ENCODE measurements at regions not wholly inside any gene's neighbourhood (a gene's known extent, or its start where the extent isn't known, plus 50 kb on each side); places are given as distances from the start of the nearest gene placed in this dataset.

DNA sequence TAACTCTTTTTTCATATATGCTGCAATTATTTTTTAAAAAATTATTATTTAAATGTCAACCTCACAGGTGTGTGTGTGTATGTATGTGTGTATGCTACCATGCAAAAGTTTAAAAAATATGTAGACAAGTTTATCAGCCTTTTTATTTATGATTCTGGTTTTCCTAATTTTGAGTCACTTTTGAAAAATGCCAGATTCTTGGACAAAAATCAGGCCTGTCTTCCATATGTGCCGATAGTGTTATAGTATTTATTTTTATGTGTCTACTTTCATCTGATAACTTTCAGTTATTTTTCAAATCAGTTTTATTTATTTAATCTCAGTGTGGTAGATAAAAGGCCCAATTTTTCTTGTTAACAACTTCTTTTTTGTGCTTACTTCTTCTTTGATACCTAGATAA lies 176.2 kb downstream of the RDH14 start:
- ChIA-PET POLR2A (no interaction called here), CTCF (interaction anchor here (1.0 to 1.1 kb wide), 2 partner anchors 10 to 16 kb away, joined by 3 read pairs; no protein-coding TSS in a partner anchor)
- H3K9me3 ChIP-seq (ENCODE audit: control extremely low read depth in 1 of 3, control insufficient read depth in 2 of 3, insufficient read depth in 1 of 3, low read length in 2 of 3), result no peaks in the 10 kb centered on the region
- peaks cover 13% of the 10 kb centered on the region for H3K27me3 Mint-ChIP-seq
- H3K4me3 Mint-ChIP-seq, result no peak overlapping the region
- TF ChIP-seq CTCF (IDR thresholded peaks at IDR 0.05) (no peak), EZH2 (IDR thresholded peaks at IDR 0.05; ENCODE audit: borderline replicate concordance, insufficient read depth, low read depth, low read length, poor library complexity, severe bottlenecking) (no peak)
- whole genome bisulfite sequencing (ENCODE audit: insufficient coverage), result no CpG with 5 or more reads among the region's 1 CpG
- no peak for DNase-seq
- H3K27me3 ChIP-seq (replicated peaks in 1 of 4; ENCODE audit: control extremely low read depth in 1 of 4, control insufficient read depth in 3 of 4, insufficient read depth in 4 of 4, low read length in 3 of 4), result peaks cover 0 to 3% (median 0%) of the 10 kb centered on the region in 4 experiments
- intact Hi-C loops (cut with micrococcal nuclease), result no loop called here
- H3K9ac ChIP-seq (ENCODE audit: low read length), result no peak overlapping the region
- H2AFZ ChIP-seq (ENCODE audit: insufficient read depth, low read depth, low read length, poor library complexity, severe bottlenecking), result no peak overlapping the region
- H3K4me1 ChIP-seq (ENCODE audit: control insufficient read depth in 2 of 2, insufficient read depth in 2 of 2, low read length in 2 of 2), result peaks cover 0 to 4% of the 10 kb centered on the region in 2 donors
- no peak for ATAC-seq (ENCODE audit: low read depth)
- H3K4me3 ChIP-seq (ENCODE audit: control extremely low read depth in 1 of 5, extremely low read depth in 1 of 5, insufficient read depth in 1 of 5, low read depth in 2 of 5, low read length in 4 of 5), result no peak overlapping the region
- no peaks in the 10 kb centered on the region for H3K36me3 ChIP-seq (replicated peaks in 1 of 2; ENCODE audit: control extremely low read depth in 1 of 2, control insufficient read depth in 1 of 2, extremely low read depth in 1 of 2, insufficient read depth in 2 of 2, low read length in 1 of 2)
- no peaks in the 10 kb centered on the region for H3K9me3 Mint-ChIP-seq (ENCODE audit: insufficient read depth)
- H4K20me1 ChIP-seq (ENCODE audit: control insufficient read depth, insufficient read depth, low read length, poor library complexity, severe bottlenecking), result no peaks in the 10 kb centered on the region
- H3K79me2 ChIP-seq (ENCODE audit: control insufficient read depth, insufficient read depth, low read length), result no peaks in the 10 kb centered on the region
- peaks cover 2% of the 10 kb centered on the region for H3K4me1 Mint-ChIP-seq
- H3K27ac ChIP-seq (ENCODE audit: low read length in 2 of 2), result no peak overlapping the region
- H3K27ac Mint-ChIP-seq, result no peak overlapping the region
- no peak overlapping the region for H3K4me2 ChIP-seq (replicated peaks; ENCODE audit: low read depth, low read length, poor library complexity, severe bottlenecking)

DNA sequence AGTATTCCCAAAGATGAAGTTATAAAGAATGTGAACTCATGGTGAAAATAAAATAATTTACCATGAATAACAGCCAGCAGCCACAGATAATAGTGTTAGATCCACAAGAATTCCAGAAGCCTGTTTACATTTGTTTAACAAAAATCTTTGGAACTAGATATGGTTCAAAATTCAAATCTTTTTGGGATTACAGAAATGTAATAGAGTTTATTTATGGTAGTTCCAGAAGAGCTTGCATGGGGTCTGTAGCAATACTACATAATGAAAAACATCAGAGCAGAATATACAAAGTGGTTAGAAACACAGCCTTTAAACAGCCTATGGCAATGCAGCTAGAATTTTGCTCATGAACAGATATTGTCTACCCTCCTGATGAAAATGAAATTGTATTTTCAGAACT lies 179.1 kb downstream of the RDH14 start:
- Histone ChIP-seq H3K9ac (ENCODE audit: low read length) (no peak overlapping the region), H4K20me1 (ENCODE audit: control insufficient read depth, insufficient read depth, low read length, poor library complexity, severe bottlenecking) (no peaks in the 10 kb centered on the region), H3K79me2 (ENCODE audit: control insufficient read depth, insufficient read depth, low read length) (no peaks in the 10 kb centered on the region), H3K9me3 (ENCODE audit: control extremely low read depth in 1 of 3, control insufficient read depth in 2 of 3, insufficient read depth in 1 of 3, low read length in 2 of 3) (no peaks in the 10 kb centered on the region), H3K27me3 (replicated peaks in 1 of 4; ENCODE audit: control extremely low read depth in 1 of 4, control insufficient read depth in 3 of 4, insufficient read depth in 4 of 4, low read length in 3 of 4) (peaks cover 0 to 8% (median 2%) of the 10 kb centered on the region in 4 experiments), H3K27ac (ENCODE audit: low read length in 2 of 2) (no peak overlapping the region), H3K4me1 (ENCODE audit: control insufficient read depth in 2 of 2, insufficient read depth in 2 of 2, low read length in 2 of 2) (no peaks in the 10 kb centered on the region), H3K4me3 (ENCODE audit: control extremely low read depth in 1 of 5, extremely low read depth in 1 of 5, insufficient read depth in 1 of 5, low read depth in 2 of 5, low read length in 4 of 5) (no peak overlapping the region), H3K36me3 (replicated peaks in 1 of 2; ENCODE audit: control extremely low read depth in 1 of 2, control insufficient read depth in 1 of 2, extremely low read depth in 1 of 2, insufficient read depth in 2 of 2, low read length in 1 of 2) (no peaks in the 10 kb centered on the region), H3K4me2 (replicated peaks; ENCODE audit: low read depth, low read length, poor library complexity, severe bottlenecking) (no peak overlapping the region), H2AFZ (ENCODE audit: insufficient read depth, low read depth, low read length, poor library complexity, severe bottlenecking) (no peak overlapping the region)
- ChIA-PET CTCF (interaction anchor here (0.9 to 1.9 kb wide), 2 partner anchors 7 to 10 kb away, joined by 3 to 7 read pairs; no protein-coding TSS in a partner anchor), POLR2A (no interaction called here)
- Mint-ChIP-seq H3K4me3 (no peak overlapping the region), H3K4me1 (no peaks in the 10 kb centered on the region), H3K27me3 (peaks cover 23% of the 10 kb centered on the region), H3K27ac (no peak overlapping the region), H3K9me3 (ENCODE audit: insufficient read depth) (no peaks in the 10 kb centered on the region)
- ATAC-seq (ENCODE audit: low read depth) (no peak), DNase-seq (no peak)
- TF ChIP-seq EZH2 (IDR thresholded peaks at IDR 0.05; ENCODE audit: borderline replicate concordance, insufficient read depth, low read depth, low read length, poor library complexity, severe bottlenecking) (no peak), CTCF (IDR thresholded peaks at IDR 0.05) (no peak)
- intact Hi-C loops (cut with micrococcal nuclease), result no loop called here

Data from B cell (primary cell).